Testis (tissue), 2 donors: ENCODE measurements at regions not wholly inside any gene's neighbourhood (a gene's known extent, or its start where the extent isn't known, plus 50 kb on each side); places are given as distances from the start of the nearest gene placed in this dataset.
"Not testable (repeated sequence)": the region's sequence is repeated elsewhere in the genome, so short reads cannot be mapped to it uniquely, and the experiment has no call there.

Experiments
- CTCF ChIP-seq, 3 experiments: fragments of 450-650 bp in 2 of 3; fragments of 200-600 bp in 1 of 3; sonication (generic) in 1 of 3; IDR thresholded peaks; one replicate each; pipeline ENCODE4 v1.5.1; 2016 to 2019; ENCODE audit warnings: antibody characterized with exemption in 3 of 3, mild to moderate bottlenecking in 2 of 3, moderate library complexity in 1 of 3
- POLR2A ChIP-seq: fragments of 450-650 bp; IDR thresholded peaks from one replicate; pipeline ENCODE4 v1.6.1; 2017; ENCODE audit warnings: antibody characterized with exemption, mild to moderate bottlenecking, moderate library complexity

GRCh38 chr13:111058339-111058738 lies 56.8 kb upstream of the ARHGEF7 start:
- TF ChIP-seq CTCF (IDR thresholded peaks at IDR 0.05); POLR2A: not testable (repeated sequence)
